Liver (tissue), 8 donors: ENCODE measurements at regions not wholly inside any gene's neighbourhood (a gene's known extent, or its start where the extent isn't known, plus 50 kb on each side); places are given as distances from the start of the nearest gene placed in this dataset.

ENCODE experiments used
- DNase-seq: peaks from one replicate; pipeline ENCODE4 v3.0.0-alpha.2; 2017; ENCODE audit warnings: low spot score
- H3K27ac ChIP-seq, 2 donors: one replicate each; pipeline ENCODE4 v1.7.0; 2013; ENCODE audit warnings: inconsistent platforms in 2 of 2, low read length in 2 of 2, control low read depth in 1 of 2, low read depth in 1 of 2, mild to moderate bottlenecking in 1 of 2
- H3K27me3 ChIP-seq, 4 donors: one replicate each; pipeline versions ENCODE4 v1.6.1 to v1.7.0; 2013; ENCODE audit warnings: low read length in 3 of 4, inconsistent platforms in 1 of 4, mild to moderate bottlenecking in 1 of 4, moderate library complexity in 1 of 4; ENCODE audit not compliant: control insufficient read depth in 4 of 4, insufficient read depth in 4 of 4
- H3K36me3 ChIP-seq, 4 donors: one replicate each; pipeline versions ENCODE4 v1.6.1 to v1.7.0; 2013; ENCODE audit warnings: low read length in 3 of 4, mild to moderate bottlenecking in 3 of 4, low read depth in 1 of 4, moderate library complexity in 1 of 4; ENCODE audit not compliant: control insufficient read depth in 4 of 4, insufficient read depth in 3 of 4
- H3K4me1 ChIP-seq, 4 donors: one replicate each; pipeline versions ENCODE4 v1.6.1 to v1.7.0; 2013; ENCODE audit warnings: low read length in 3 of 4, mild to moderate bottlenecking in 3 of 4, moderate library complexity in 1 of 4; ENCODE audit not compliant: control insufficient read depth in 4 of 4, insufficient read depth in 4 of 4
- H3K4me3 ChIP-seq, 3 donors: one replicate each; pipeline versions ENCODE4 v1.6.1 to v1.7.0; 2013; ENCODE audit warnings: low read length in 3 of 3, control low read depth in 1 of 3, low read depth in 1 of 3, mild to moderate bottlenecking in 1 of 3
- H3K9ac ChIP-seq, 2 donors: one replicate each; pipeline ENCODE4 v1.7.0; 2013; ENCODE audit warnings: low read length in 2 of 2, mild to moderate bottlenecking in 2 of 2, moderate library complexity in 2 of 2, control low read depth in 1 of 2, low read depth in 1 of 2
- H3K9me3 ChIP-seq, 4 donors: one replicate each; pipeline versions ENCODE4 v1.6.1 to v1.7.0; 2013; ENCODE audit warnings: low read length in 3 of 4; ENCODE audit not compliant: control insufficient read depth in 4 of 4
- EGR1 ChIP-seq, 2 donors: IDR thresholded peaks; 2 replicates each; pipeline ENCODE4 v1.6.1; 2016 to 2018; ENCODE audit warnings: antibody characterized with exemption in 2 of 2, low read depth in 2 of 2
- FOXA1 ChIP-seq: IDR thresholded peaks from 2 replicates; pipeline ENCODE4 v1.6.1; 2016; ENCODE audit warnings: antibody characterized with exemption
- FOXA2 ChIP-seq: IDR thresholded peaks from 2 replicates; pipeline ENCODE4 v1.6.1; 2016; ENCODE audit warnings: antibody characterized with exemption
- GABPA ChIP-seq, 2 donors: IDR thresholded peaks in 1 of 2; conservative IDR thresholded peaks in 1 of 2; 2 replicates each; pipeline ENCODE4 v1.6.1; 2016; ENCODE audit warnings: antibody characterized with exemption in 2 of 2, mild to moderate bottlenecking in 1 of 2, moderate library complexity in 1 of 2
- HNF4G ChIP-seq: IDR thresholded peaks from 2 replicates; pipeline ENCODE4 v1.6.1; 2016; ENCODE audit warnings: antibody characterized with exemption
- JUND ChIP-seq, 2 donors: IDR thresholded peaks; 2 replicates each; pipeline ENCODE4 v1.6.1; 2016; ENCODE audit warnings: antibody characterized with exemption in 2 of 2
- RAD21 ChIP-seq, 2 donors: IDR thresholded peaks; 2 replicates each; pipeline ENCODE4 v1.6.1; 2016; ENCODE audit warnings: antibody characterized with exemption in 2 of 2, mild to moderate bottlenecking in 2 of 2
- RXRA ChIP-seq, 2 donors: IDR thresholded peaks; 2 replicates each; pipeline ENCODE4 v1.6.1; 2017 to 2018; ENCODE audit warnings: antibody characterized with exemption in 2 of 2, mild to moderate bottlenecking in 1 of 2
- SP1 ChIP-seq: IDR thresholded peaks from 2 replicates; pipeline ENCODE4 v1.6.1; 2018; ENCODE audit warnings: antibody characterized with exemption, mild to moderate bottlenecking
- YY1 ChIP-seq: IDR thresholded peaks from 2 replicates; pipeline ENCODE4 v1.6.1; 2016; ENCODE audit warnings: antibody characterized with exemption, mild to moderate bottlenecking
- ZBTB33 ChIP-seq: IDR thresholded peaks from 2 replicates; pipeline ENCODE4 v1.6.1; 2016; ENCODE audit warnings: antibody characterized with exemption
- WGBS: extraction: QIAGEN DNeasy Blood & Tissue Kit; methylation state at CpG from one replicate; pipeline ENCODE4 v1.1.7; 2013; 5-methylcytosine and 5-hydroxymethylcytosine counted together
- TF ChIP-seq, protein P1 (sequence below): IDR thresholded peaks from 2 replicates; pipeline ENCODE4 v1.6.1; 2016; ENCODE audit warnings: antibody characterized with exemption
- TF ChIP-seq, protein P2 (sequence below): IDR thresholded peaks from 2 replicates; pipeline ENCODE4 v1.6.1; 2016; ENCODE audit warnings: antibody characterized with exemption
- TF ChIP-seq, protein P3 (sequence below): IDR thresholded peaks from 2 replicates; pipeline ENCODE4 v1.6.1; 2016; ENCODE audit warnings: antibody characterized with exemption, mild to moderate bottlenecking
- TF ChIP-seq, protein P4 (sequence below): fragments of 150-350 bp; IDR thresholded peaks from 2 replicates; pipeline ENCODE4 v1.5.1; 2017; ENCODE audit warnings: improper control_type of control experiment, low read depth, low read length; ENCODE audit not compliant: missing input control
- donor health status: healthy.
- donor health status: healthy.
- donor health status: healthy.
- donor health status: healthy.
- donor health status: healthy.

DNA sequence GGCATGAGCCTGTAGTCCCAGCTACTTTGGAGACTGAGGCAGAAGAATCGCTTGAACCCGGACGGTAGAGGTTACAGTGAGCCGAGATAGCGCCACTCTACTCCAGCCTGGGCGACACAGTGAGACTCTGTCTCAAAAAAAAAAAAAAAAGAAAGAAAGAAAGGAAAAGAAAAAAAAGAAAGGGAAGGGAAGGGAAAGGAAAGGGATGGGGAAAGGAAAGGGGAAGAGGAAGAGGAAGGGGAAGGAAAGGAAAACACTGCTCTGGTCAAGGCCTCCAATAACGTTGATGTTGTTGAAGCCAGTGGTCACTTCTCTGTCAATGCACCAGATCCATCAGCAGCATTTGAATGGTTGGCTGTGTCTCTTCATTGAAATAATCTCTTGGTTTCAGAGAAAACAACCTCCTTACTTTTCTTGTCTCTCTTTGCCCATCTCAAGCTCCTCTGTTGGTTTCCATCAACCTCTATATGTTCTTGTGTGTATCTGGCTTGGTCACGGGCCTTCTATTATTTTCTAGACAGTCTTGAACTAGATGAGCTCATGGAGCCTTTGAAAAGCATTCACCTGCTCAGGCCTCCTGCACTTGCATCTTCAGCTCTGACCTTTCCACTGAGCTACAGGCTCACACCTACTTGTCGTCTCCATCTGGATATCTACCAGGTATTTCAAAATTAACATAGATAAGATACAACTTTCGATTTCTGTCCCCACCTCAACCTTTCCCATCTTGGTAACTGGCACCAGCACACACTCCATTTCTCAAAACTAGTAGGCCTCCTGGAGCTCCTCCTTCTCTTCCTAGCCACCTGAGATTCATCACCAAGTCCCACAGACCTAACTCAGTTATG lies 69.4 kb upstream of the LAPTM4A start (continued):
- TF ChIP-seq EGR1 (IDR thresholded peaks at IDR 0.05; ENCODE audit: low read depth in 2 of 2): no peak
- TF ChIP-seq, protein P1, sequence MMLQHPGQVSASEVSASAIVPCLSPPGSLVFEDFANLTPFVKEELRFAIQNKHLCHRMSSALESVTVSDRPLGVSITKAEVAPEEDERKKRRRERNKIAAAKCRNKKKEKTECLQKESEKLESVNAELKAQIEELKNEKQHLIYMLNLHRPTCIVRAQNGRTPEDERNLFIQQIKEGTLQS: no peak
- TF ChIP-seq FOXA2: no peak

- DNase-seq: no peak
- 91% methylated on average over 8 of the region's 8 CpGs for WGBS
- Histone ChIP-seq H3K9me3 (no peaks in the 10 kb centered on the region), H3K9ac (no peak overlapping the region), H3K4me1 (peaks cover 2 to 12% (median 9%) of the 10 kb centered on the region in 4 donors), H3K27ac (no peak overlapping the region), H3K27me3 (no peaks in the 10 kb centered on the region), H3K4me3 (no peak overlapping the region), H3K36me3 (no peaks in the 10 kb centered on the region)
- TF ChIP-seq, protein P2, sequence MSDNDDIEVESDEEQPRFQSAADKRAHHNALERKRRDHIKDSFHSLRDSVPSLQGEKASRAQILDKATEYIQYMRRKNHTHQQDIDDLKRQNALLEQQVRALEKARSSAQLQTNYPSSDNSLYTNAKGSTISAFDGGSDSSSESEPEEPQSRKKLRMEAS: no peak
- TF ChIP-seq GABPA (IDR thresholded peaks at IDR 0.05 in 1 of 2, conservative IDR thresholded peaks at IDR 0.05 in 1 of 2) (no peak), YY1 (no peak), SP1 (no peak), HNF4G (no peak), EGR1 (IDR thresholded peaks at IDR 0.05; ENCODE audit: low read depth in 2 of 2) (no peak), JUND (IDR thresholded peaks at IDR 0.05) (no peak), RXRA (IDR thresholded peaks at IDR 0.05) (no peak), FOXA2 (no peak), FOXA1 (no peak), RAD21 (IDR thresholded peaks at IDR 0.05) (no peak)
- TF ChIP-seq, protein P1: no peak
- TF ChIP-seq, protein P3, sequence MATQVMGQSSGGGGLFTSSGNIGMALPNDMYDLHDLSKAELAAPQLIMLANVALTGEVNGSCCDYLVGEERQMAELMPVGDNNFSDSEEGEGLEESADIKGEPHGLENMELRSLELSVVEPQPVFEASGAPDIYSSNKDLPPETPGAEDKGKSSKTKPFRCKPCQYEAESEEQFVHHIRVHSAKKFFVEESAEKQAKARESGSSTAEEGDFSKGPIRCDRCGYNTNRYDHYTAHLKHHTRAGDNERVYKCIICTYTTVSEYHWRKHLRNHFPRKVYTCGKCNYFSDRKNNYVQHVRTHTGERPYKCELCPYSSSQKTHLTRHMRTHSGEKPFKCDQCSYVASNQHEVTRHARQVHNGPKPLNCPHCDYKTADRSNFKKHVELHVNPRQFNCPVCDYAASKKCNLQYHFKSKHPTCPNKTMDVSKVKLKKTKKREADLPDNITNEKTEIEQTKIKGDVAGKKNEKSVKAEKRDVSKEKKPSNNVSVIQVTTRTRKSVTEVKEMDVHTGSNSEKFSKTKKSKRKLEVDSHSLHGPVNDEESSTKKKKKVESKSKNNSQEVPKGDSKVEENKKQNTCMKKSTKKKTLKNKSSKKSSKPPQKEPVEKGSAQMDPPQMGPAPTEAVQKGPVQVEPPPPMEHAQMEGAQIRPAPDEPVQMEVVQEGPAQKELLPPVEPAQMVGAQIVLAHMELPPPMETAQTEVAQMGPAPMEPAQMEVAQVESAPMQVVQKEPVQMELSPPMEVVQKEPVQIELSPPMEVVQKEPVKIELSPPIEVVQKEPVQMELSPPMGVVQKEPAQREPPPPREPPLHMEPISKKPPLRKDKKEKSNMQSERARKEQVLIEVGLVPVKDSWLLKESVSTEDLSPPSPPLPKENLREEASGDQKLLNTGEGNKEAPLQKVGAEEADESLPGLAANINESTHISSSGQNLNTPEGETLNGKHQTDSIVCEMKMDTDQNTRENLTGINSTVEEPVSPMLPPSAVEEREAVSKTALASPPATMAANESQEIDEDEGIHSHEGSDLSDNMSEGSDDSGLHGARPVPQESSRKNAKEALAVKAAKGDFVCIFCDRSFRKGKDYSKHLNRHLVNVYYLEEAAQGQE: no peak
- TF ChIP-seq, protein P4, sequence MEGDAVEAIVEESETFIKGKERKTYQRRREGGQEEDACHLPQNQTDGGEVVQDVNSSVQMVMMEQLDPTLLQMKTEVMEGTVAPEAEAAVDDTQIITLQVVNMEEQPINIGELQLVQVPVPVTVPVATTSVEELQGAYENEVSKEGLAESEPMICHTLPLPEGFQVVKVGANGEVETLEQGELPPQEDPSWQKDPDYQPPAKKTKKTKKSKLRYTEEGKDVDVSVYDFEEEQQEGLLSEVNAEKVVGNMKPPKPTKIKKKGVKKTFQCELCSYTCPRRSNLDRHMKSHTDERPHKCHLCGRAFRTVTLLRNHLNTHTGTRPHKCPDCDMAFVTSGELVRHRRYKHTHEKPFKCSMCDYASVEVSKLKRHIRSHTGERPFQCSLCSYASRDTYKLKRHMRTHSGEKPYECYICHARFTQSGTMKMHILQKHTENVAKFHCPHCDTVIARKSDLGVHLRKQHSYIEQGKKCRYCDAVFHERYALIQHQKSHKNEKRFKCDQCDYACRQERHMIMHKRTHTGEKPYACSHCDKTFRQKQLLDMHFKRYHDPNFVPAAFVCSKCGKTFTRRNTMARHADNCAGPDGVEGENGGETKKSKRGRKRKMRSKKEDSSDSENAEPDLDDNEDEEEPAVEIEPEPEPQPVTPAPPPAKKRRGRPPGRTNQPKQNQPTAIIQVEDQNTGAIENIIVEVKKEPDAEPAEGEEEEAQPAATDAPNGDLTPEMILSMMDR: no peak
Observed at GRCh38 chr2:20118051-20118450, 66.6 kb upstream of the LAPTM4A start.

DNA sequence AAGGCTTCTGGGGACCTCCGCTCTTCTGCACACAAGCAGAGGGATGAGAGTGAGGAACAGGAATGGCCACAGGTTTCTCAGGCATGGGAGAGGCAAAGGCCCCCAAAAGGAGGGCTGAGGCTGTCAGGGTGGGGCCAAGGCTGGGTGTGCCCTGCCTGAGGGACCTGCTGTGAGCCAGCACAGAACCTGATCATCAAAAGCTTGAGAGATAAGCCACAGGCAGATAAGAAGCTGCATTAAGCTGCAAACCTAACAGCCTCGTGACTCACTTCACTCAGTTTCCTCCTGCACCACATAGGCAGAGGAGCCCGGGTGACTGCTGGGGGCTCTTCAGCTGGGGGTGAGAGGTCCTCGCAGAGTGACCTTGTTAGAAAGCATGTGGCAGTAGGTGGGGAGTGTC lies 64.5 kb upstream of the LAPTM4A start:
- DNase-seq: no peak
- Histone ChIP-seq H3K4me3 (no peak overlapping the region), H3K9ac (no peak overlapping the region), H3K9me3 (no peaks in the 10 kb centered on the region), H3K36me3 (no peaks in the 10 kb centered on the region), H3K4me1 (no peaks in the 10 kb centered on the region), H3K27me3 (no peaks in the 10 kb centered on the region), H3K27ac (no peak overlapping the region)
- WGBS: 85% methylated on average over 4 of the region's 4 CpGs
- TF ChIP-seq RXRA (IDR thresholded peaks at IDR 0.05) (no peak), HNF4G (no peak), ZBTB33 (no peak), EGR1 (IDR thresholded peaks at IDR 0.05; ENCODE audit: low read depth in 2 of 2) (no peak)
- TF ChIP-seq, protein P3: no peak
- TF ChIP-seq, protein P2: no peak
- TF ChIP-seq, protein P1: no peak
